SK-N-SH treated with all-trans-retinoic acid at 6 μM for 48 hours (cell line): ENCODE measurements at regions not wholly inside any gene's neighbourhood (a gene's known extent, or its start where the extent isn't known, plus 50 kb on each side); places are given as distances from the start of the nearest gene placed in this dataset.
A peak's percentile ranks its signal among the peaks of the same experiment; 100 is the strongest.

Source experiments
- ATAC-seq: fragments of 200-7000 bp; cut with Tn5 transposase; 3 replicates; pipeline ENCODE4 v1.9.1; 2020; ENCODE audit warnings: mild to moderate bottlenecking, moderate library complexity
- ARNTL ChIP-seq: fragments of 450-650 bp; formaldehyde crosslinking; IDR thresholded peaks from 2 replicates; pipeline ENCODE4 v1.5.0; 2020; ENCODE audit warnings: low read depth, mild to moderate bottlenecking, moderate library complexity, borderline replicate concordance
- BACH2 ChIP-seq: fragments of 250-450 bp; sonication (Bioruptor Pico); IDR thresholded peaks from 2 replicates; pipeline ENCODE4 v1.9.0; 2021; ENCODE audit warnings: mild to moderate bottlenecking, borderline replicate concordance
- CSDC2 ChIP-seq: fragments of 250-450 bp; sonication (Bioruptor Pico); IDR thresholded peaks from 2 replicates; pipeline ENCODE4 v1.5.0; 2020; ENCODE audit warnings: mild to moderate bottlenecking, moderate library complexity
- CSRNP3 ChIP-seq: fragments of 250-450 bp; sonication (Bioruptor Pico); IDR thresholded peaks from 2 replicates; pipeline ENCODE4 v1.5.1; 2021; ENCODE audit warnings: mild to moderate bottlenecking, moderate library complexity
- ESRRG ChIP-seq: fragments of 250-450 bp; sonication (Bioruptor Pico); IDR thresholded peaks from 2 replicates; pipeline ENCODE4 v1.6.1; 2021; ENCODE audit warnings: mild to moderate bottlenecking
- ISL1 ChIP-seq: fragments of 250-450 bp; sonication (Bioruptor Pico); IDR thresholded peaks from 2 replicates; pipeline ENCODE4 v2.1.2; 2022; ENCODE audit warnings: mild to moderate bottlenecking, moderate library complexity
- OSR1 ChIP-seq: fragments of 250-450 bp; sonication (Bioruptor Pico); IDR thresholded peaks from 2 replicates; pipeline ENCODE4 v1.8.0; 2022; ENCODE audit warnings: moderate library complexity, mild to moderate bottlenecking, inconsistent platforms
- POU6F1 ChIP-seq: fragments of 250-450 bp; sonication (Bioruptor Pico); IDR thresholded peaks from 2 replicates; pipeline ENCODE4 v1.8.0; 2021; ENCODE audit warnings: low read depth, mild to moderate bottlenecking, moderate library complexity, borderline replicate concordance
- PPARA ChIP-seq: fragments of 250-450 bp; sonication (Bioruptor Pico); IDR thresholded peaks from 2 replicates; pipeline ENCODE4 v1.5.0; 2020; ENCODE audit warnings: mild to moderate bottlenecking, borderline replicate concordance
- RARB ChIP-seq: fragments of 250-450 bp; sonication (Bioruptor Pico); IDR thresholded peaks from 2 replicates; pipeline ENCODE4 v1.8.0; 2021; ENCODE audit warnings: mild to moderate bottlenecking, moderate library complexity
- SNAI2 ChIP-seq: fragments of 250-450 bp; sonication (Bioruptor Pico); IDR thresholded peaks from 2 replicates; pipeline ENCODE4 v1.5.0; 2020; ENCODE audit warnings: mild to moderate bottlenecking, moderate library complexity
- TCF4 ChIP-seq: fragments of 250-450 bp; sonication (Bioruptor Pico); IDR thresholded peaks from 2 replicates; pipeline ENCODE4 v1.8.0; 2021; ENCODE audit warnings: mild to moderate bottlenecking, moderate library complexity, borderline replicate concordance
- TOX ChIP-seq: fragments of 250-450 bp; sonication (Bioruptor Pico); IDR thresholded peaks from 2 replicates; pipeline ENCODE4 v1.8.0; 2021; ENCODE audit warnings: mild to moderate bottlenecking, moderate library complexity, borderline replicate concordance
- ZC3H10 ChIP-seq: fragments of 250-450 bp; sonication (Bioruptor Pico); IDR thresholded peaks from 2 replicates; pipeline ENCODE4 v1.5.1; 2021; ENCODE audit warnings: mild to moderate bottlenecking, moderate library complexity
- ZFP3 ChIP-seq: fragments of 250-450 bp; sonication (Bioruptor Pico); IDR thresholded peaks from 2 replicates; pipeline ENCODE4 v1.5.0; 2020; ENCODE audit warnings: mild to moderate bottlenecking, moderate library complexity
- ZFP30 ChIP-seq: fragments of 450-650 bp; formaldehyde crosslinking; IDR thresholded peaks from 2 replicates; pipeline ENCODE4 v1.5.0; 2022; ENCODE audit warnings: mild to moderate bottlenecking, moderate library complexity
- ZNF565 ChIP-seq: fragments of 450-650 bp; formaldehyde crosslinking; conservative IDR thresholded peaks from 2 replicates; pipeline ENCODE4 v1.5.0; 2020; ENCODE audit warnings: low read depth, mild to moderate bottlenecking, moderate library complexity
- ZNF70 ChIP-seq: fragments of 450-650 bp; formaldehyde crosslinking; IDR thresholded peaks from 2 replicates; pipeline ENCODE4 v1.5.0; 2020; ENCODE audit warnings: mild to moderate bottlenecking, moderate library complexity
- ZNF8 ChIP-seq: fragments of 450-650 bp; formaldehyde crosslinking; IDR thresholded peaks from 2 replicates; pipeline ENCODE4 v1.5.0; 2020; ENCODE audit warnings: mild to moderate bottlenecking, moderate library complexity
- TF ChIP-seq, protein P1 (sequence below): fragments of 250-450 bp; sonication (Bioruptor Pico); IDR thresholded peaks from 2 replicates; pipeline ENCODE4 v1.8.0; 2020; ENCODE audit warnings: mild to moderate bottlenecking, moderate library complexity, borderline replicate concordance
- TF ChIP-seq, protein P2 (sequence below): fragments of 250-450 bp; sonication (Bioruptor Pico); IDR thresholded peaks from 2 replicates; pipeline ENCODE4 v1.5.0; 2020; ENCODE audit warnings: mild to moderate bottlenecking, moderate library complexity
- TF ChIP-seq, protein P3 (sequence below): fragments of 250-450 bp; sonication (Bioruptor Pico); IDR thresholded peaks from 2 replicates; pipeline ENCODE4 v1.5.1; 2020; ENCODE audit warnings: low read depth, mild to moderate bottlenecking, moderate library complexity

- TF ChIP-seq, protein P1, sequence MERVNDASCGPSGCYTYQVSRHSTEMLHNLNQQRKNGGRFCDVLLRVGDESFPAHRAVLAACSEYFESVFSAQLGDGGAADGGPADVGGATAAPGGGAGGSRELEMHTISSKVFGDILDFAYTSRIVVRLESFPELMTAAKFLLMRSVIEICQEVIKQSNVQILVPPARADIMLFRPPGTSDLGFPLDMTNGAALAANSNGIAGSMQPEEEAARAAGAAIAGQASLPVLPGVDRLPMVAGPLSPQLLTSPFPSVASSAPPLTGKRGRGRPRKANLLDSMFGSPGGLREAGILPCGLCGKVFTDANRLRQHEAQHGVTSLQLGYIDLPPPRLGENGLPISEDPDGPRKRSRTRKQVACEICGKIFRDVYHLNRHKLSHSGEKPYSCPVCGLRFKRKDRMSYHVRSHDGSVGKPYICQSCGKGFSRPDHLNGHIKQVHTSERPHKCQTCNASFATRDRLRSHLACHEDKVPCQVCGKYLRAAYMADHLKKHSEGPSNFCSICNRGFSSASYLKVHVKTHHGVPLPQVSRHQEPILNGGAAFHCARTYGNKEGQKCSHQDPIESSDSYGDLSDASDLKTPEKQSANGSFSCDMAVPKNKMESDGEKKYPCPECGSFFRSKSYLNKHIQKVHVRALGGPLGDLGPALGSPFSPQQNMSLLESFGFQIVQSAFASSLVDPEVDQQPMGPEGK (CRISPR knock-in tag): no peak
- TF ChIP-seq RARB (CRISPR knock-in tag): no peak
- TF ChIP-seq, all 23 proteins: peak for 0
Measured at GRCh38 chr9:79013715-79014610, 557.8 kb upstream of the TLE4 start (continued).

- peak; percentile 59 for ATAC-seq
- TF ChIP-seq ZNF70 (CRISPR knock-in tag) (no peak), OSR1 (no peak), ZNF8 (CRISPR knock-in tag) (no peak), SNAI2 (CRISPR knock-in tag) (no peak), POU6F1 (CRISPR knock-in tag) (no peak), TOX (no peak), TCF4 (CRISPR knock-in tag) (no peak), RARB (CRISPR knock-in tag) (no peak), PPARA (CRISPR knock-in tag) (no peak), ZNF565 (no peak), BACH2 (CRISPR knock-in tag) (no peak), ZC3H10 (CRISPR knock-in tag) (no peak), CSRNP3 (CRISPR knock-in tag) (no peak), ARNTL (no peak), CSDC2 (CRISPR knock-in tag) (no peak), ISL1 (CRISPR knock-in tag) (no peak)
- TF ChIP-seq, protein P2, sequence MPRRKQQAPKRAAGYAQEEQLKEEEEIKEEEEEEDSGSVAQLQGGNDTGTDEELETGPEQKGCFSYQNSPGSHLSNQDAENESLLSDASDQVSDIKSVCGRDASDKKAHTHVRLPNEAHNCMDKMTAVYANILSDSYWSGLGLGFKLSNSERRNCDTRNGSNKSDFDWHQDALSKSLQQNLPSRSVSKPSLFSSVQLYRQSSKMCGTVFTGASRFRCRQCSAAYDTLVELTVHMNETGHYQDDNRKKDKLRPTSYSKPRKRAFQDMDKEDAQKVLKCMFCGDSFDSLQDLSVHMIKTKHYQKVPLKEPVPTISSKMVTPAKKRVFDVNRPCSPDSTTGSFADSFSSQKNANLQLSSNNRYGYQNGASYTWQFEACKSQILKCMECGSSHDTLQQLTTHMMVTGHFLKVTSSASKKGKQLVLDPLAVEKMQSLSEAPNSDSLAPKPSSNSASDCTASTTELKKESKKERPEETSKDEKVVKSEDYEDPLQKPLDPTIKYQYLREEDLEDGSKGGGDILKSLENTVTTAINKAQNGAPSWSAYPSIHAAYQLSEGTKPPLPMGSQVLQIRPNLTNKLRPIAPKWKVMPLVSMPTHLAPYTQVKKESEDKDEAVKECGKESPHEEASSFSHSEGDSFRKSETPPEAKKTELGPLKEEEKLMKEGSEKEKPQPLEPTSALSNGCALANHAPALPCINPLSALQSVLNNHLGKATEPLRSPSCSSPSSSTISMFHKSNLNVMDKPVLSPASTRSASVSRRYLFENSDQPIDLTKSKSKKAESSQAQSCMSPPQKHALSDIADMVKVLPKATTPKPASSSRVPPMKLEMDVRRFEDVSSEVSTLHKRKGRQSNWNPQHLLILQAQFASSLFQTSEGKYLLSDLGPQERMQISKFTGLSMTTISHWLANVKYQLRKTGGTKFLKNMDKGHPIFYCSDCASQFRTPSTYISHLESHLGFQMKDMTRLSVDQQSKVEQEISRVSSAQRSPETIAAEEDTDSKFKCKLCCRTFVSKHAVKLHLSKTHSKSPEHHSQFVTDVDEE: no peak
Measured at GRCh38 chr9:79014929-79015699, 556.7 kb upstream of the TLE4 start.

DNA sequence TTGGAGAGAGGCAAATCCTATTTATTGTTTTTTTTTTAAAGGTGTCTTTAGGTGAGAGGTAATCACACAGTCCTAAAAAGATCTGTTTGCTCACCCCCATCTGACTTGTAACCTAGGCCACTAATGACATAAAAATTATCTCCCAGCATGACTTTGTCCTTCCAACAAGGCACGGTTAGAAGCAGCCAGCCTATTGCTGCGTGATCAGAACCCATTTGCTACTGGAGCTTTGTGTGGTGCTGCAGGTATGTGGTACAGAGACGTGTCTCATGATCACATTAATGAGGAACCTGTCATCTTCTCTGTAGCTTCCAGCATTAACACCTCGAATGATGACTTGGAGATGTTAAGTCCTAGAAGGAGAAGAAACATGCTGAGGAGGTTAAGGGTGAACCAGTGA lies 555.8 kb upstream of the TLE4 start:
- no peak for ATAC-seq

More for the DNA sequence above, 555.8 kb upstream of the TLE4 start:
- TF ChIP-seq ISL1 (CRISPR knock-in tag): no peak
- TF ChIP-seq ESRRG (CRISPR knock-in tag): no peak
- TF ChIP-seq TCF4 (CRISPR knock-in tag): no peak
- TF ChIP-seq ZNF8 (CRISPR knock-in tag): no peak
- TF ChIP-seq ZFP3: no peak
- TF ChIP-seq, protein P2: no peak
- TF ChIP-seq, protein P1 (CRISPR knock-in tag): no peak
- no peak for TF ChIP-seq BACH2 (CRISPR knock-in tag)
- no peak for TF ChIP-seq ZNF70 (CRISPR knock-in tag)
- TF ChIP-seq, protein P3, sequence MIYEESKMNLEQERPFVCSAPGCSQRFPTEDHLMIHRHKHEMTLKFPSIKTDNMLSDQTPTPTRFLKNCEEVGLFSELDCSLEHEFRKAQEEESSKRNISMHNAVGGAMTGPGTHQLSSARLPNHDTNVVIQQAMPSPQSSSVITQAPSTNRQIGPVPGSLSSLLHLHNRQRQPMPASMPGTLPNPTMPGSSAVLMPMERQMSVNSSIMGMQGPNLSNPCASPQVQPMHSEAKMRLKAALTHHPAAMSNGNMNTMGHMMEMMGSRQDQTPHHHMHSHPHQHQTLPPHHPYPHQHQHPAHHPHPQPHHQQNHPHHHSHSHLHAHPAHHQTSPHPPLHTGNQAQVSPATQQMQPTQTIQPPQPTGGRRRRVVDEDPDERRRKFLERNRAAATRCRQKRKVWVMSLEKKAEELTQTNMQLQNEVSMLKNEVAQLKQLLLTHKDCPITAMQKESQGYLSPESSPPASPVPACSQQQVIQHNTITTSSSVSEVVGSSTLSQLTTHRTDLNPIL (CRISPR knock-in tag): no peak
- TF ChIP-seq ZFP30 (CRISPR knock-in tag): no peak
- TF ChIP-seq, all 23 proteins: peak for 0
